GM18867 (cell line): ENCODE measurements at regions not wholly inside any gene's neighbourhood (a gene's known extent, or its start where the extent isn't known, plus 50 kb on each side); places are given as distances from the start of the nearest gene placed in this dataset.

Experiments used
- ATAC-seq: cut with Tn5 transposase; IDR thresholded peaks from one replicate; pipeline ENCODE4 v1.9.1; 2021; ENCODE audit warnings: mild to moderate bottlenecking, moderate library complexity; ENCODE audit not compliant: unreplicated experiment

DNA sequence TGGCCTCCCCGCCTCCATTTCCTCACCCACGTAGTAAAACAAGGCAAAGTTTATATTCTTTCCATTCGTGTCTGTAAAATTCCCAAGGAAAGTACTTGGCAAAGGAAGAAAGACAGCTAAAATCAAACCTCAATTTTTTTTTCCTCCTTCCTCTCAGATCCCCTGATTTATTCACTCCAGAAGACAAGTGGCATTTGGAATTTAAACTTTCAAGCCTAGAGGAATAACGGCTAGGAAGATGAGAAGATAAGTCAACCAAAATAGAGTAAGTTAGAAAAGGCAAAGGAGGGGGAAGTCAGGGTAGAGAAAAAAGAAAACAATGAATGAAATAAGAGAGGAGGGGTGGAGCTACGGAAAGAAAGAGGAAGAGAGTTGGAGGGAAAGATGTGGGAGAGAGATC, 198.9 kb upstream of the PIK3C3 start:
- ATAC-seq: no peak

DNA sequence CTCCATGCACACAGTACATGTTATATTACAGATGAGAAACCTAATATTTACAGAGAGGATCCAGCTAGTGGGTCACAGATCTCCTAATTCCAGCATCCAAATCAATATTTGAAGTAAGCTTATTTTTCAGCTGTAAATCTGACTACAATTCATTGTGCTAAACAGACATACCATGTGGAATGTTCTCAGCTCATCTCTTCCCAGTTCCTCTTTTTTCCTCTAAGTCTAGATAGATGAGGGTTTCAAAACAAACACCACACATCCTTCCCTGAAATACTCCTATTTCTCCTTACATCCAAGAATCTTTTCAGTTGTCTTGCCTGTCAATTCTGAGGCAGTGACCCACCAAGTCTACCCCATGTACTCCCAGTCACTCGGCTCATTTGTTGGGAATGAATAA, 200.7 kb upstream of the PIK3C3 start:
- no peak for ATAC-seq

DNA sequence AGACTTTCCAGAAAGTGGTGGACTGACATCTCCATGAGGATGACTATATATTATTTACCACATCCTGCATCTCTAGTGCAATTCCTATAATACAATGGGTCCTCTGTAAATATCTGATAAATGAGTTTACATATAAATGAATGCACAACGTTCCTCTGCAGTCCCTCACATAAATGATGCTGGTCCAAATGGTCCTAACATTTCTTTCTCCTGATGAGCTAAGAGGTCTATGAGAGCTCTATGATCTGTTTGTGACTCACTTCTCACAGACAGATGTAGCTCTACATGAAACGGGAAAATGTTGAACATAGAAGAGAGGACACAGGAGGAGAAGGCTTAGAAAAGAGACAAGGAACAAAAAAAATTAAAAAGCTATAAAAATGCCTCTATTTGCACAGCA, 201.2 kb upstream of the PIK3C3 start:
- ATAC-seq: no peak

GRCh38 chr18:41752826-41753225, 202.2 kb upstream of the PIK3C3 start:
- no peak for ATAC-seq

DNA sequence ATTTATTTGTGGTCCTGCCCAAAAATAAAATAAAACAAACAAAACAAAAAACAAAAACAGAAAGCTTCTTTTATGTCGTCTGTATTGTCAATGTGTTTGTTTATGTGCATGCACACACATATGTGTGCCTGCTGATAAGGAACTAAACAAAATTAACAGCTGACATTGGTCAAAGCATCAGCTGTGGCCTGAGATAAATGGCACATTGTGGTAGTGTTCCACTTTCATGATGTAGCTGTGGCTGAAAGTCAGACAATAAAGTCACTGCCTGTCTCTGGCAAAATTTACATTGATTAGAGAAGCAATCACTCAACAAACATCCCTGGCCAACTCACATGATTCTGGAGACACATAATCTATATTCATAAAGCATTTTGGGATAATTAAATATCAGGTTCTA, 203.4 kb upstream of the PIK3C3 start:
- ATAC-seq: no peak

DNA sequence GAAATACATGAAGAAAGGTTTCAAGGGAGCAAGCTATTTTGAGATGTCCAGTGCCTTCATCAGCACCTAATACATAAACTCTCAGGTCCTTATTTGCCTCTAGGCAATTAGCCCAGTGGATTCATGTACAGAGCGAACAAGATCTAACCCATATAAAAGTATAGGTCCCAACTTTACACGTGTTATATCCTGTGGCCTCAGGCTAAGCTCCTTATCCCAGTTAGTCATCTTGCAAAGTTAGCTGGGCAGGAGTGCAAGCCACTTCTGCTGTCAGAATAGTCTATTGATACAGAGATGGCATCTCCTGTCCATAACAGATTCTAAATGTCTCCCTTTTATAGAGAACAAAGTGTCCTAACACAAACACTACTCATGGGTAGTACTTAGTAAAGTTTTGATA, 203.9 kb upstream of the PIK3C3 start:
- ATAC-seq: no peak

- ATAC-seq: no peak
Measured at GRCh38 chr18:41747723-41748242, 207.3 kb upstream of the PIK3C3 start.

DNA sequence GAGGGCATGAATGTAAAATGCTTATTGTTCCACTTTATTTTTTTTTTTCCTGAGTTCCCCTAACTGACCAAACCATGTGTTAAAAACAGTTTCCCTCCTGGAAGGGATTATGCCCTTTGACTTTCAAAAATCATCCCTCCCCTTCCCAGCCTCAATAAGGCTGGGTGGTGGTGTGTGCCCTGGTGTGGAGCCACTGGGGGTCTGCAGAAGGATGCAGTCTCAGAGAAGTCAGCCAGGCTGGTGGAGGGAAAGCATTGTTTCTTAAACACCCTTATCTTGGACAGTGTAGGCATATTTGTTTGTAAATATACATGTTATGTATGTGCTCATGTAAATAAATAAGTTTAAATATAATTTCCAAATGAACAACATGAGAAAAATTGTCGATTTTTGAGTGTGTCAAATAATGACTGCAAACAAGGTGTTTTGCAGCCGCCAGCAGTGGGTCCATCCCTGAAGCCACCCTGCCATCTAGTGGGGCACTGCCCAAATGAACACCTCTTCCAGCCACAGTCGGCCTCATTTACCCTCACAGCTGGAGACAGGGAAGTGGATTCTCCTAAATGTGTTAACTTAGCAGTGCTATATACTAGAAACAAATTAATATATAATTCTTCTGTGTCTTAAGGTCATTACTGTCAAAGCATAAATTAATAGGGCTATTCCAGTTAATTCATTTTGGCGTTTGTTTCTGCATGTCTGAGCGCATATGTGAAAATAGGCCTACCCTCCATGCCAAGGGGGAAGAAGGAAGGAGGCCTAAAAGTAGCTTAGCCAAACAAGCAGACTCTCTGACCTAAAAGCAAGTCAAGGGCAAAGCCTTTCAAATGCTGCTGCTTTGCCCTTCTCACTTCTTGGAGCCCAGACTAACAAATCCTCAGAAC, 209.6 kb upstream of the PIK3C3 start:
- peak; percentile 91 for ATAC-seq

DNA sequence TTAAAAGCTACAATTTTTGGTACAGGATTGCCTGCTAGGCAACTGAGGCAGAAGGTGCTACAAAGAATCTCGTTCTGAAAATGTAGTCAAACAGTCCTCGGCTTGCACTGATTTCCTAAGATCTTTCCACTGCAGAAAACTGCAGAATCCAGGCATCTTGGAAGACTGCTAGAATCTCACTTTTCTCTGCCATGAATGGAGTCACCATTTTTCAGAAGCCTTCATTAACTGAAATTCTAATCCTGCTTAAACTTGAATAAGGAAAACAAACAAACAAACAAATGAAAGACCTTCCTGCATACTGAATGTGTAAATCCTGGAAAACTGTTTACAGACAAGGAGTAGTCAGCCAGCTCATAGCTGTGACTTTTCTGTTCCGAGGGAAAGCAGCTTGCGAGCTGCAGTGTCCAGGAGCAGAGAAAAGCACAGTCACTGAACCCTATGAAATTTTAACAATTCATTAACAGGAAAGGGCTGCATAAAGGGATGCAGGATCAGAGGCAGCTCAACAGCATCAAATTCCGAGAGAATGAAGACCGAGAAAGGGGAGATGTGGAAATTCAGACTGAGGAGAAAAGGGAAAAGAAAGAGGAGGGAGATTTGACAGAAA, 210.5 kb upstream of the PIK3C3 start:
- ATAC-seq: no peak

GRCh38 chr18:41737218-41737617, 217.8 kb upstream of the PIK3C3 start:
- ATAC-seq: no peak

DNA sequence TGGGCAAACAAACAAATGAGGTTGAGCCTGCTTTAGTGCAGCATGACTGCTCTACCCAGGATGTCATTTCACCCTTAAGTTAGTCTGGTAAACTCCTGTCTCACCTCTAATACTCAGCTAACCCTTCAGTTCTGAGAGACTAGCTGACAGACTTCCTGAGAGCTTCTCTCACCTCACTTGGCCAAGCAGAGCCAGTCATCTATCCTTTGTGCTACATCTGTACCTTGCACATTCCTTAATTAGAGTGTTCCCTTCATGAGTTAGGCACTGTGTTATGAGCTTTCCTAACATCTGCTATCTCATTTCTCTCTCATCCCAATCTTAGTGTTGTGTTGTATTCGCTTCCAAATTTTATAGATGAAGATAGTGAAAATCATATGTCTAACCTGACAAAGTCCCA, 220.1 kb upstream of the PIK3C3 start:
- ATAC-seq: no peak

- ATAC-seq: no peak
Measured at GRCh38 chr18:41732356-41732755, 222.7 kb upstream of the PIK3C3 start.

DNA sequence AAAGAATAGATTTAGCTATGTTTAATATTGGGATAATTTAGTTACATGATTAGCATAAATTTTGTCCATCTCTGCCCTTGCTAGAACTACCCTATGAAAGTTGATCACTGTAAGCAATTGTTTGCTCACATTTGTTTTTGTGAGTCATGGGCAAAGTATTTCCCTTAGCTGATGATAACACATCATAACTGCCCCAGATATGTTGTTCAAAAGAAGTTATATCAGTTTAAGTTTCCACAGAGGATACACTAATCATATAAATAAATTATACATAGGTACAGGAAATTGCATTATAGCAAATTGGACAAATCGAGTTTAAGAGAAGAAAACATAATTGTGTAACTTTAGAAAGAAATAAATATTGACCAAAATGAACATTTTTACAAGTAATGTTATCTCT, 223.2 kb upstream of the PIK3C3 start:
- no peak for ATAC-seq

DNA sequence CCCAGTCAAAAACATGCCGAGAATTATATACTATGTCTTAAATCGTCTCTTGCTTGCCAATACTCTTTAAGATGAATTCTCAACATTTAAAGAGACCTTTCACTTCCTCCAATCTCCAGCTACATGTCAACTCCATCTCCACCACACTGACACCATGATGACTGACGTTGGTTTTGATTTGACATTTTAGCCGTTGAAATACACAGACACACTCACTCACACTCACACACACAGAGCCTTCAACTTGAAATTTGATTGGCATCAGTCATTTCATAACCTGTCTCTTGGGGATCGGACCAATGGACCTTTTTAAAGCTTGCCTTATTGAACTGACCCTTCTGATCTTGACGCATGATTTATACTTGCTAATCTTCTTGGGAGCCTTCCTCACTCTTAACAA, 230.8 kb upstream of the PIK3C3 start:
- ATAC-seq: no peak

GRCh38 chr18:41721103-41721790, 233.8 kb upstream of the PIK3C3 start:
- no peak for ATAC-seq

DNA sequence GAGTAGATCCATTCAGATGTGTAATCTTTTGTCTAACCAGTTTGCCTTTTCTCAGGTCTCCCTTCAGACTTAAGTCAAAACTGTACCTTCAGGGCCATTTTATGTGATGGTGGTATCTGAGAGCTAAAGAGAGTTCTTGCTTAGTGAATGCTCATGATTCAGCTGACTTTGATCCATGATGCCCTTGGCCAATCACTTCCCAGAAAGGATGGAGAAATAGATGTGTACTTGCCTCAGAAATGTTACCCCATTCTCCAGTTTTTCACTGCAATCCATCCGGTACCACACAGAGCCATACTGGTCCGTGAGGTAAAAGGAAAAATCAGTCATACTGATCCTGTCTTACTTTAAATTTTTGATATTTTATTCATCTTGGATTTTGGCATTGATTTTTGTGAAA, 234.8 kb upstream of the PIK3C3 start:
- ATAC-seq: no peak

DNA sequence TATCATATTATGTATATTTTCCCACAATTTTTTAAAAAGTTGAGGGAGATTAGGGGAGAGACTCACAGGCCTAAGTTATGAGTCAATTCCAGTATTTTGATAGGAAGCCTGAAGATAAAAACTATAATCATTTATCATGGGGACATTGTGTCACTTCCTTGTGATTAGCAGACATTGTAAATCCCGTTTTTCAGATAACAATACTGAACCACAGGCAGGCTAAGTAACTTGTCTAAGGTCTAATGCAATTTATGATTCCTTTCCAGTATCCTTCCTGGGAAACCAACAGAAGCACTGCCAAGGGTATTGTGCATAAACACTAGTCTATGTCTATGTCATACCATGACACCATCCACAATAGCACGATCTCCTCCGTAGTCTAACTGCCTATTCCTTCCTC, 235.2 kb upstream of the PIK3C3 start:
- no peak for ATAC-seq

DNA sequence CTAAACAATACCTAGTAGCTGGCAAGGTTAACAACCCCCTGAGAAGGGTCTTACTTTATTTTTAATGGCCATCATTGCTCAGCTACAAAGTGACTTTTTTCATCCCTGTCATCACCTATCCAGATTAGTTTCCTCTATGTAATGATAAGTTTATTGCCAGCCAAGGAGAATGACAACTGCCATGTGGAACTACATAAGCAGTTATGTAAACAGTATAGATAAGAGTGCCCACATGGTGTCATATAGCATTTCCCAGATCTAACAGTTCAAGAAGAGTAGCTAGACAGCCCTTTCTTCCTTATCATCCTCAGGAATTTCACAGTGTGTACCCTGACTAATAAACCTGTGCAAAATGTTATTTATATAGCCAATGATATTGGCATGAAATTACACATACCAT, 240.2 kb upstream of the PIK3C3 start:
- no peak for ATAC-seq

DNA sequence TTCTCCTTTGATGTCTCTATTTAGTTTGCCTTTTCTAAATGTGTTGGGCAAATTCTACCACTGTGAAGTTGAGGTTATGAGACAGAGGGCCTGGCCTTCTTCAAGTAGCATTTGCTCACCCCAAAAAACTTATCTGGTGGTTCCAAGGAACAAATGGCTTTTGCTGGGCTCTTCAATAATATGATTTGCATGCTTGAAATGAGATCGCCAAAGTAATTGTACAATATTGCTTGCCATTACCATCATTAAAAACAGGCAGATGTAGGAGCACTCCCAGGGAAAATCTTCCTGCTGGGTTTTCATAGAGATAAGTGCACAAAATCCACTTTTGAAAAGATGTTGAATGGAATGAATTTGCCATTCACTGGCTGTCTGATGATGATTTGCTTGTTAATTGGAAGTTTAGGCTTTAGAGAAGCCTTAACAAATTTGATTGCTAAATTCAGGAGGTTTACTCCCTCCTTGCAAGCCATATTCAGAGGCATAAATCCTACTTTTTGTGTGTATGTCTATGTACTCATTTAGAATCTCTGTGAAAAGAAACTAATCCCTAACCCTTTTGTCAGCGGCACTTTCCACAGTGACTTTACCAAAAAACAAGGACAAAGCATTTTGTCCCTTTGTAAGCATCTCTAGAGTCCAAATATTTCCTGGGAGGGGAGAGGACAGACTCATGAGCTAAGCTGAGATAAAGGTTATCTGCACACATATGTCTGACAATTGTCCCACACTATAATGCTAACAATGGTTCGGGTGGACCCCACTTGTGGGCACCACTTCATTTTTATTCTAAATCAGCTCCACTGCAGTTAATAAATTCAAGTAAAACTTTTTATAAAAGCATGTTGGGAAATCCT, 240.8 kb upstream of the PIK3C3 start:
- no peak for ATAC-seq

DNA sequence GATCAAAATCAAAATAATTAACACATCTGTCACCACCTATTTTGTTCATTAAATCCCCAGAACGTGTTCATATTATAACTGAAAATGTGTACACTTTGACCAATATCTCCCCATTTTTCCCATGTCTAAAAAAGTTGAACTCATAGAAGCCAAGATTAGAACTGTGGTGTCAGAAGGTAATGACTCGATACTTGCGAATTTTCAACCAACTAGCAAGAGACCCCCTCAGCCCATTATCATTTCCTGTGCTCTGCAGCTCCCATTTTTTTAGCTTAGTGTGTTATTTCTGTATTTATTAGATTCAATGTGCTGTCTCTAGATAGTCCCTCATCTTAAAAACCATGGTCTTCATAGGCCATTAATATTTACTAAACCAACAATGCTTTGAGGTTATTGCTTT, 248.7 kb upstream of the PIK3C3 start:
- no peak for ATAC-seq
